HG03108 (cell line): ENCODE measurements at regions not wholly inside any gene's neighbourhood (a gene's known extent, or its start where the extent isn't known, plus 50 kb on each side); places are given as distances from the start of the nearest gene placed in this dataset.

Experiments used
- ATAC-seq: cut with Tn5 transposase; IDR thresholded peaks from one replicate; pipeline ENCODE4 v1.9.1; 2021; ENCODE audit warnings: moderate library complexity; ENCODE audit not compliant: unreplicated experiment

DNA sequence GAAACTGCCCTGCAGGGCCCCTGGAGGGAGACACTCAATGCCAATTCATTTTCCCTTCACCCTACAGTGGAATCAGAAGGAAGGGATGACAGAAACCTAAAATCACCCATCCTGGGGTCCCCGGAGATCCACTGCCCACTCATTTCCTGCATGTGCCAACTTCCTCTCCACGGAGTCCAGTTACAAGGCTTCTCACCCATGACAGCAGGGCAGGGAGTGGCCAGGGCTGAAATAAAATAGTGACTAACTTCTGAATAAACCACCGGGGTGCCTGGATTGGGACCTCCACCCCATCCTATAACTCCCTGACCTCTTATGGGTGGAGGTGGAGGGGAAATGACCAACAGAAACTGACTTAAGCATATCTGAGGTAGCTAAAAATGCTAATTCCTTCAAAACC lies 362.3 kb downstream of the MAFB start:
- ATAC-seq, result no peak

GRCh38 chr20:40325006-40325568 lies 363.9 kb downstream of the MAFB start:
- no peak for ATAC-seq

DNA sequence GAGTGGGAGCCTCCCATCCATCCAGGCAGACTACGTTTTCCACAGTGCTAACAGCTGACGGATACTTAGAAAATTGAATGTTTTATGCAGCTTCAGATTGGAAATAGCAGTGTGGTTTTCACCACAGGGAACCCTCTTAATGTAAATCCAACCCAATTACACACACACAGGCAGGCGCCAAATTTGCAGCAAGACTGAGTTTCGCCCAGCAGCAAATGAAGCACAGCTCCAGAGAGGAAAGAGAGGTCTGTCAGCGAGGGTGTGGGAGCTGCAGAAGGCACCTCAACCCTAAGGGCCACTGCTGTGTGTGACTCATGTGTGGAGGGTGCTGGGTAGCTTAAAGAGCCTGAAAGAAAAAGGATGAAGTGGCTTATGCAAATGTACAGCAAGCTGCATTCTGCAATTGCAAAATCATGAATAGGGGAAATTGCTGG lies 365.7 kb downstream of the MAFB start:
- ATAC-seq, result no peak

GRCh38 chr20:40322941-40323340 lies 366.1 kb downstream of the MAFB start:
- ATAC-seq, result no peak

DNA sequence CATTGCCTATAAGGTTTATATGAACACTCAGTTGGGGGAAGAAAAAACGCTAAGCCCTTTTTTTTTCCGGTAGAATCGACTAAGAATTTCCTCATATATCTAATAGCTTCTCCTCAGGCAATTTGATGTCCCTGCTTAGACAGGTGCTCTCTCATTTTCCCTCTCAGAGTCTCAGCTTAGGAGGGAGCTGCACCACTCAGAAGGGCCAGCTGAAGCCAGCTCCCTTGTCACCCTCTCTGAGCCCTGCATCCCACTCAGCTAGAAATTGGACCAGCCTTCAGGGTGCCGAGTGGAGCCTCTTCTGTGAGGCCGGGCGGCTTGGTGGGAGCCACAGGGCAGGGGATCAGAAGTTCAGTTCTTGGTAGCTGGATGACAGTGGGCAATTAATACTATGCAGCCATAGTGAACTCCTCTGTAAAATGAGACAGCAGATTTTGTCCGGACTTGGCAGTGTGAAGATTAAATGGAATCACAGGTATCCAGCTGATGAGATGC lies 368.5 kb downstream of the MAFB start:
- ATAC-seq, result no peak

GRCh38 chr20:40319741-40320516 lies 369.1 kb downstream of the MAFB start:
- no peak for ATAC-seq

GRCh38 chr20:40319056-40319455 lies 370.0 kb downstream of the MAFB start:
- no peak for ATAC-seq

GRCh38 chr20:40317156-40317790 lies 371.8 kb downstream of the MAFB start:
- no peak for ATAC-seq

DNA sequence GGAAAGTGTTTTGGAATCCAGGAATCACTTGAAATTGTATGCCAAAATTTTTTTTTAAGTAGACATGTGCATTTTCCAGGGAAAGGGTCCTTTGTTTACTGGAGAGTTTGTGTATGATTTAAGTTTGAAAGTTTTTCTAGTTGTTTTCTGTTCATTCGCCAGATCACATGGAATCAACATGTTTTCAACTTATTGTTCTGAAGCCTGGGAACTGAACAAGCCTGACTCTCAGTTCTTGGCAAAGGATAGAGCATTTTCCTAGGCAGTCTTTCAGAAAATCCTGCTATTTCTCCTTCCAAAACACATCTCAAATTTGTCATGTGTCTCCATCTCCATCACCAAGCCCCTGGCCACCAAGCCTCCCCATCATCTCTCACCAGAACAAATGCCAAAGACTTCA lies 374.8 kb downstream of the MAFB start:
- no peak for ATAC-seq

DNA sequence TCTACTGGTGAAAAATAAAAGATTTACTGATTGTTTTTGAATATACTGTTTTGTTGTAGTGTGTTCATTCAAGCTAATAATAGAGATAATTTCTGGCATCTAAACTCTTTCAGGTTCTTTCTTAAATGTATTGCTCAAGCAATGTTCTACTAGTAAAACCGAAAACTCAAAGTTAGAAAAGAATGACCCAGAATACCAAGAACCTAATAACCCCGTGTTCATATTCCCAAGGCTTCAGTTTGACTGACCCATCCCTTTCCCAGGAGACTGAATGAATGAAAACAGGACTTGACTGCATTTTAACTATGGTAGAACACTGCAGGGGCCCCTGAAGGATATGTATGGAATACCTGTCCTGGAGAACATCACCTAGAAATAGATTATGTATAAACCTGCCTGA lies 375.3 kb downstream of the MAFB start:
- no peak for ATAC-seq

GRCh38 chr20:40309731-40310130 lies 379.3 kb downstream of the MAFB start:
- ATAC-seq, result no peak

- no peak for ATAC-seq
Observed at GRCh38 chr20:40307997-40308396, 381.0 kb downstream of the MAFB start.

DNA sequence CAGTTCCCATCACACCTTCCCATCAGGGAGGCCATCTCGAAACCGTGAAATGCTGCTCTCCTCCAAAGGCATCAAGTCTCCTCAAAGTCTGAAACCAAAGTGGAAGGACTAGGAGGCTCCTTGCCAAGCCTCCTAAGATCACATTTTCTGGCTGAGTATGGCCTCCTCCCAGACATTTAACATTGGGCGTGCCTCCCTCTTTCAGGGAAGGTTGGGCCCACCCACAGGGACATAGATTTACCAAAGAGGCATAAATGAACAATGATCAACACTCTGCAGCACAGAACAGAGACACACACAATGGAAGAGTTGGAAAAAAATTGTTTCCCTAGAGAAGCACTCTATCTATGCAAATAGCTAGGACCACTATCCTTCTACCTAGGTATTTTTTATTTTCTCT lies 381.8 kb downstream of the MAFB start:
- no peak for ATAC-seq

GRCh38 chr20:40305303-40305702 lies 383.7 kb downstream of the MAFB start:
- ATAC-seq, result no peak

DNA sequence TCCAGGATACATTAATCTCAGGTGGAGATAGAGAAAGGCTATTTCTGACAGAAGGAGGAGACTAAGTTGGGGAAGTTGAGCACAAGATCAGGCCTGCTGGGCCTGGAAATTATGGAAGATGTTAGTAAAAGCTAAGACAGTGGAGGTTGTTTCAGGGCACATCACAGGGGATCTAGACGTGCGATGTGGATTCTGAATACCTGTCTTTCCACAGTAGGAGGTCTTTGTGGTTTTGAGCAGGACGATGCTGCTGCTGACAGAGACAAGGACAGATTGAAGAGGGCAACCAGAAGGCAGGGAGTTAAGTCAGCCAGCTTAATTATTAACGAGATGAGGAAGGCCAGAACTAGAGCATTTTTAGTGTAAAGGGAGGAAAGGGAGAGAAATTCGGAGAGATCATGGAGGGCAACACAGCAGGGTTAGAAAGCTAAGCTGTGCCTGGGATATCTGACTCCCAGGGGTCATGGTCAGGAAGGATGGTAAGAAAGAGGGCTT lies 384.9 kb downstream of the MAFB start:
- no peak for ATAC-seq

DNA sequence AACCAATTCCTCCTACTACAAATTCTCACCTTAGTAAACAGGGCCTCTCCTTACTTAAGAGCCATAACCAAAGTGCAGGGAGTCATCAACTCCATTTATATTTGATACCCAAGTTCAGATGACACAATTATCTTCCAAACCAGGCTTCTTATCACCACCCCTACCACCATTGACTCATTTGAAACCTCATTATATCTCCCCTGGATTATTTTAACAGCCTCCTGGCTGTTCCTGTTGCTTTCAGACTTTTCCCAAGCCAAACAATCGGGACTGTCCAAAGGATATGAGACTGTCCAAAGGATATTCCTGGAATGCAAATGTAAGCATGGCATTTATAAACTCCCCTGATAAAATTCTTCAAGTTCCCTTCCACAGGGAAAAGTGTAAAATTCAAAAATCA lies 394.3 kb downstream of the MAFB start:
- ATAC-seq, result no peak

DNA sequence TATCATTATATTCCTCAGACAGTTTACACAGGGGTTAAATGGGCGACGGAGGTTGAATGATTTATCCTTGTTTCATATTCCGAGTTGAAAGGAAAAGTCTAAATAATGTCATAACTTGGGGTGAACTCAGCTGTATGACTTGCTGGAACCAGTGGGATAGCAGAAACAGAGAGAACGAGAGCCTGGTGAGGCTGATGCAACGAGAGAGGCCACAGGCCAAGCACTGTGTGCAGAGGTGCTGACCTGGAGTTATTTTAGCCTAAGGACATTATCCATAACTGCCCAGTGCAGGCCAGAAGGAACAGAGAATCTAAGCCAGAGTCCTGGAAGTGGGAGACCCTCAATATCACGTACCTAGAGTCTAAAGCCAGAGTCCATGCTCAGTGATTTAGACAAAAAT lies 394.9 kb downstream of the MAFB start:
- ATAC-seq, result no peak

DNA sequence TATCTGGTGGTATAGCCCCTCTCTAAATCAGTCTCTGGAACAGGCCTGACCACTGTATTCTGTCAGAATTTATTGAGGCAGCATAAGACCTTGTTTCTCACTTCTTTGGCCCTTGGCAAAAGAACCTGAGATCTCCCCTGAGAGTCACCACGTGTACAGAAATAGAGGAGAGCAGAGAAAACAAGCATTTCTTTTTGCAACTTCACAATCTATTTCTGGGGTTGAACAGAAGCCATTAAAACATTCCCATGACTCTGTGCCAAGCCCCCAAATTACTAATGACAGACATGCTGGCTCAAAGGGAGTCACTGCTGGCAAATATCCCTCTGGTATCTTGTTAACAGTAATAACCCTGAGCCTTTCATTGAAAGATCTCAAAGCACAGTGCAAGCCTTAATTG lies 395.3 kb downstream of the MAFB start:
- no peak for ATAC-seq

DNA sequence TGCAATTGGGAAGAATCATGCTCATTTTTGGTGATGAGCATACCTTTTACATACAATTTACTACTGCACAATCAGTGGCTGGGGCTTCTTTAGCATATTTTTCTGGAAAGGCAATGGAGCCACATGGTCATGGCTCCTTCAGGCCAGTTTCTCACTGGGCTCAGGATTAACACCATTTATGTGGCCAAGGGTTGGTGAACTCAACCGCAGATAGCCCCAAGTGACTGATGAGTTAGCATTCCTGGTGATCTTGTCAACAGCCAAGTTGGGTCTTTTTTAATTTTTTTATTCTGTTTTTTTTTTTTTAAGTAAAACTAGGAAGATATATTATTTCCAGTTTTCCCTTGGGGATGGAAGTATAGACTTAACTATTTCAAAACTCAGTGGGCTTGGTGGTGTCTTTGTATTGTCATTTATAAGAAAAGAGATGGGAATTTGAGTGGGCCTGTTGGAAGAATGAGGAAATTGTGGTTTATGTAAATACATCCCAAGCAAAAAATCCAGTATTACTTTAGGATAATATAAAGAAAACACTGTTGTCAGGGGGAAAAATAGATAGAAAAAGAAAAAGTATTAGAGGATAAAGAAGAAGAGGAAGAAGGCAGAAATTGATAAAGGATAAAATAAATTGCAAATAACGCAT lies 397.4 kb downstream of the MAFB start:
- ATAC-seq, result no peak

DNA sequence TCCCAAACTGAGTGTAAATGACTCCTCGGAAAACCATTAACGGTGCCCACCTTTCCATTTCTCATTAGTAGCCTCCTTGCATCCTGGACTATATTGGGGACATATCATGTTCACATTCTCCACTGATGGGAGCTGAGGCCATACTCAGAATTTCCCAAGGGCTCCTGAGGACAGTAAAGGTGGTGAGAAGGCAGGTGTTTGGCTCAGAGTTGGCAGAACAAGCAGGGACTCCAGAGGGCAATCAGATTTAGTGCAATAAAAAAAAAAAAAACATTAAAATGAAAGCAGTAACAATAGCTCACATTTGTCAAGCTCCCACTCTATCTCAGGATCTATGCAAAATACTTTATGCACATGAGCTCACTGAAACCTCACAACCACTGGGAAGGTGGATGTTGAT lies 401.4 kb downstream of the MAFB start:
- no peak for ATAC-seq

DNA sequence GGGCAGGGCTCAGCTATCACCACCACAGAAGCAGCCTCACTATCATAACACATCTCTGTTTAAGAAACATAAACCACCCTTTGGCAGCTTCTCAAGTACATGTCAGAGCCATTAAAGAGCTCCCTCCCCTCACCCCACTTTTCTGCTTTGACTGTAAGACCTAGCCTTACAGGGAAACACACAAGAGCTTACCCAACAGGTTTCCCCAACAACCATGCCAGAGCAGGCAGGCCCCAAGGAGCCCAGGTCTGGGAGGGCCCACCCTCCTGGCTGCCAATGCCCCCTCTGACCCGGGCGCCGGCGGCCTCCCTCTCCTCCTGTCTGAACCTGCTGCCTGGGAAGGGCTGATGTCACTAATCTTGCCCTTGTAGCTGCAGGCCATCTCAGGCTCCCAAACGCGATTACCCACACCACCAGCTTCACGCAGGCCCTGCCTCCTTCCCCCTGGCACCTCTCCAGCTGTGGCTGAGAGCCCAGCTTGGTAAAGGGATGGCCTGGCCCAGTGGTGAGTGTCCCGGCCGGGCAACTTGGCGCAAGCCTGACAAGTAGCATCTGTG lies 402.0 kb downstream of the MAFB start:
- ATAC-seq, result no peak
